G401.6 (cell line): ENCODE measurements at regions not wholly inside any gene's neighbourhood (a gene's known extent, or its start where the extent isn't known, plus 50 kb on each side); places are given as distances from the start of the nearest gene placed in this dataset.
"Not testable (repeated sequence)": the region's sequence is repeated elsewhere in the genome, so short reads cannot be mapped to it uniquely, and the experiment has no call there.

Experiments
- FAIRE-seq: peaks from 2 replicates; lab custom pipeline; 2012; peaks lifted over from hg19 to GRCh38; lab: Jason Lieb, UNC

DNA sequence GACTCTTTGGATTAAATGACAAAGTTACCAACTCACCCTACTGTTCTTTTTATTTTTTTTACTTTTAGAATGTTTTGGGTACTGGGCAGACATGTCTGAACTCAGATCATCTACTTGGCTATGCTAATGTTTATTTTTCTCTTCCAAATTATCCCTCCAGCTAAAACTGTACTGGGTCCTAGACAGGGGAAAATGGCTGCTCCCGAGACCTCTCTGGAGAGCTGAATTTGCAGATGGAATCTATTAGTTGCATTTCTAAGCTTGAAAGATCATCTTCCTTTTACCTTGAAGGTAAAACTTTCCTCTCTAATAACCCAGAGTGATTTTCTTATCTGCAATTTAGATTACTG is 197.5 kb upstream of the SEMA6A start:
- FAIRE-seq = no peak

DNA sequence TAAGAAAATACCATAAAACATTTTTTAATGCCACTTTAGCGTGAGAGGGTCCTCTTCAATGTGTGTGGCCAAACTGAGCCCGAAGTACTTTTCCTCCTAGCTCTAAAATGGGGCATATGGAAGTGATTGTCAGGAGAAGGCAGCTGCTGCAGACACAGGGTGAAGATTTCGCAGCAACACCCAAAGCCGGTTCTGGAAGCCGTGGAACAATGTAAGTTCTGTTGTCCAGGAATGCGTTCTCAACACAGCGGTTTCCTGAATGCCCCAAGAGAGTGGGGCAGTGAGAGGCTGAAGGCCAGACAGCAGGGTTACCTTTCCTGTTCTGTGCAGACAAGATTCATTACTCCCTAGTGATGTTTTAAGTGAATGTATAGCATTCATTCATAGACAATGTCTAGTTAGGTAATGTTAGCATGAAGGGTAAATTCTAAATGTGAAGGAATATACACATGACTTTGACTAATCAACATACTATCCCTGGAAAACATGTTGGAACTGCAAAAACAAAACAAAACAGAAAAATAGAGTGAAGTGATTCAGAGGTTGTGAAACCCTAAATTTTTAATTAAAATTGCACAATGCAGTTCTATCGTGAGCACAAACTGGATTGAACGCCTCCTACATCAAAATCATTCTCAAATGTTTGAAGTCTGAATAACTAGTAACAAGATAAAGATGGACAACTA is 197.0 kb upstream of the SEMA6A start:
- FAIRE-seq = no peak

DNA sequence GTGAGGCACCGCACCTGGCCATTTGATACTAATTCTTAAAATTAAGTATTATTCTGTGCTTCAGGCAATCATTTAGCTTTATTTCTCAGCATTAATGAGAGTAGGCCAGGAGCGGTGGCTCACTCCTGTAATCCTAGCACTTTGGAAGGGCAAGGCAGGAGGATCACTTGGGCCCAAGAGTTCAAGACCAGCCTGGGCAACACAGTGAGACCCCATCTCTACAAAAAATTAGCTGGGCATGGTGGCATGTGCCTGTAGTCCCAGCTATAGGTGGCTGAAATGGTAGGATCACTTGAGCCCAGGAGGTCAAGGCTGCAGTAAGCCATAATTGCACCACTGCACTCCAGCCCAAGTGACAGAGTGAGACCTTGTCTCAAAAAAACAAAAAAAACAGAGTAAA is 195.3 kb upstream of the SEMA6A start:
- not testable (repeated sequence) for FAIRE-seq

DNA sequence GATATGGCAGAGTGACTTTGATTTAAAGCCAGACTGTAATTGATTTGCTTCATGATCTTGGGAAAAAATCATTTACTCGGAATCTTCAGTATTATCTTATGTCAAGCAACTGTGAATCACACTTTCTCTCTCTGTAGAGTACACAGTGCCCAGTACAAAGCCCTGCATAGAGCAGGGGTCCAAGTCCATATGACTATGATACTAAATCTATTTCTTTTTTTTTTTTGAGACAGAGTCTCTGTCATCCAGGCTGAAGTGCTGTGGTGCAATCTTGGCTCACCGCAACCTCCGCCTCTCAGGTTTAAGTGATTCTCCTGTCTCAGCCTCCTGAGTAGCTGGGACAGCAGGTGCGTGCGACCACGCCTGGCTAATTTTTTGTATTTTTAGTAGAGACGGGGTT is 194.8 kb upstream of the SEMA6A start:
- FAIRE-seq = no peak

DNA sequence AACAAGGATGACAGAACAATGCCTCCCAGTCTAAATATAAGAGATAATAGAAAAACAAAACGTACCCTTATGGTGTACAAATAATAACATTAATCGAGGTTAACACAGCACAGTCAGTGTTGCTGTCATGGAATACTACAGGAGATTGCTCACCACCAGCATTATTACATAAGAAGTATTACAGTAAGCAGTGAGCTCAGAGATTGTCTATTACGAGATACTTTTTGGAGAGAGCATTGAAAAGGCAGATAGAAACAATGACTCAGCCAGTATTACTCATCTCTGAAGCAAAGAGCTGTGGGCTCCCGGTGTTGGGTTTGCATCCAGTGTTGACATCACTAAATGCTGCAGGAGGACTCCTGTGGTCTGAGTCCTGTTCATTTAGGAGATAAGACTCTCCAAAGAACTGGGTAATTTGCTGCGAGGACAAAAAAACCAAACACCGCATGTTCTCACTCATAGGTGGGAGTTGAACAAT is 191.9 kb upstream of the SEMA6A start:
- no peak for FAIRE-seq

DNA sequence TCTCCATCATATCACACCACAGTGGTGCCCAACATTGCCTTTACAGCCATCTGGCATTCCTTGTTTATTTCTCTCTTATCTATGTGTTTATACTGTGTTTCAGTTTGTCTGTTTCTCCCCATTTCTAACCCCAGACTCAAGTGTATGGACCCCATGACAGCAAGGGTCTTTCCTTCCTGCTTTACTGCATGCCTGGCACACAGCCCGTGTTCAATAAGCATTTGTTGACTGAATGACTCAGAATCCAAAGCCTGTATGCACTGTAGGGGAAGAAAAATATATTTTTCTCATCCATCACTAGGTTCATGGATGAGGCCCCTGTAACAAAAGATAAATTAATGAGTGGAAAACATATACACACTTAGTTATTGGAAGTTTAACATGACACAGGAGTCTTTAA is 190.8 kb upstream of the SEMA6A start:
- no peak for FAIRE-seq

DNA sequence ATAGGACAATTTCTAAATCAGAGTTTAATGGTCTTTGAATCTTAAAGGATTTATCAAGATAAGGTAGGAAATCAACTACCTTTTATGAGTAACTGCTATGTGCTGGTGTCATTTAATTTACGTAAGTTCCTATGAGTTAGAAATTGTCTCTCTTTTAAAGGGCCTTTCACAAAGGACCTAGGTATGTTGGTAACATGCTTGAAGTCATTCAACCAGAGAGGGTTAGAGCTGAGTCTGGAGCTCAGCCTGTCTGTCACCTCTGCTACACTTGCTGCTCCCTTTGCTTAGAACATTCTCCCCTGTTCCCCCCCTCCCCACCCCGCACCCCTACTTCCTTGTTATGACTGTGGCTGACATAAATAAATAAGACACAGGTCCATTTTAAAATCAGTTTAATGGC is 190.3 kb upstream of the SEMA6A start:
- no peak for FAIRE-seq

DNA sequence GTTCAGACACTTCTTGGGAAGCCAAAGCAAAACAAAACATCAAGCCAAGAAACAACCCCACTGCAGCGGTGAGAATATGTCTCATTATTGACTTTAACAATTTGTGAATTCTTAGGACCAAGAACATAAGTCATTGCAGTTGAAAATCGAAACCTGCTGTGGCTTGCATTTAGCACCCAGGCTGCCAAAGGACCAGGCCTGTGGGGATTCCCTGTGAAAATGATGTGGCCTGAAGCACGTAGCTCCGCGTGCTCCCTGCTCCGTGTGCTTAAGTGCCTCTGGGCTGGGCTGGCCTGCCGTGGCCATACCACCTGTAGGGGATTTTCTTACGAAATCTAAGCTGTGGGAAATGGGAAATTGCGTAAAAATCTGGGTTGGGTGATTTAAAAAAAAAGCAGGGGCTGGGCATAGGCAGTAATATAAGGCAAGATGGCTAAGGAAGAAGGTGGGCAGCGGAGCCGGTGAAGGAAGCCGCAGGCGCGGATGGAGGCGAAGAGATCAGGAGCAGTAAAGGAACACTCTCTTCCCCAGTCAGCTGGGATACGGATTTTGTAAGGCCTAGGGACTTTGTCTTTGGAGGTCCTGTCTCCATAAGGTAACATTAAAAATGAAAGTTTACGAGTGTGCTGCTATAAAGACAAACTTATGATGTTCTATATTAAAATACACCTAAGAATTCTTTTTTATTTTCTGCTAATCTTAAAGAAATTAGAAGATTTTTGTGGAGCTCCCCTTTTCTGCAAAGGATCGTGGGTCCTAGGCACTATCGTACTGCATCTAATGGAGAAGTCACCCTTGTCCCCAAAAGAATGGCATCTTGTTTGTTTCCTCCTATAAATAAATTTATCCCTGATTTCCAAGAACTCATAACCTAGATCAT is 189.6 kb upstream of the SEMA6A start:
- no peak for FAIRE-seq

DNA sequence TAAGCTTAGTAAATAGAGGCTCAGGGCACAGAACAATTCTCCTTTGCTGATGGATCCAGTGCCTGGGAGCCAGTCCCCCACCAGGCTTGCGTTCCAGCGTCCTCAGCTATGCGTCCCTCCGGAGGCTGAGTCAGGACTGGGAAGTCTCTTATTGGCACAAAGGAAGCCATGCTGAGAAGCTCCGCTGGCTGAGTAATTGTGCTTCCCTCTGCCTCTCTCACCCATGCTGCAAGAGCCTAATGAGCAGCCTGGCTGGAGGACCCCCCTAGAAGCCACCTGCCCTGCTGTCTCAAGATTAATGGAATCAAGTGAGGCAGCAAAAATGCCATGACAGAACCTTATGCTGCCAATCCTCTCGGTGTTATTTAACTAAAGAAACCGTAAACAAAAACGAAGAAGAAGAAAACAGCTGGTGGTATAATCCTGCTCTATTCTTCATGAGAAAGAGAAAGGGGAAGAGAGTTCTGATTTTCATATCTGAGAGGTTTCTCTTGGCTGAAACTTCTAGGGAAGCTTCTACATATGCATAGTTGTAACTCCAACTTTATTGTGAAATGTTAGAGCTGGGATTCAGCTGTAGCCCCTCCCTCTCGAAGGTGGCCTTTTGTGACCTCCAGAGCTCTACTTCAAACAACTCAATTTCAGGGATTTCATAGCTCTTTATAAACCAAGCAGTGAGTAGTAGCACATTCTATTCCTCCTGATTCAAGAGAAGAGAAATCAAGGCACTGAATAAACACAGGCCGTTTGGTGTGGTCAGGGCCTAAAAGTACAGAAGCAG is 185.4 kb upstream of the SEMA6A start:
- FAIRE-seq = no peak

DNA sequence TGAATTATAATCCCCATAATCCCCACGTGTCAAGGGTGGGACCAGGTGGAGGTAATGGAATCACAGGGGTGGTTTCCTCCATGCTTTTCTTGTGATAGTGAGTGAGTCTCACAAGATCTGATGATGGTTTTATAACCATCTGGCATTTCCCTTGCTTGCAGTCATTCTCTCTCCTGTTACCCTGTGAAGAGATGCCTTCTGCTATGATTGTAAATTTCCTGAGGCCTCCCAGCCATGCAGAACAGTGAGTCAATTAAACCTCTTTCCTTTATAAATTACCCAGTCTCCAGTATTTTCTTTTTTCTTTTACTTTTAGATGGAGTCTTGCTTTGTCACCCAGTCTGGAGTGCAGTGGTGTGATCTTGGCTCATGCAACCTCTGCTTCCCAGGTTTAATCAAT is 182.7 kb upstream of the SEMA6A start:
- no peak for FAIRE-seq

DNA sequence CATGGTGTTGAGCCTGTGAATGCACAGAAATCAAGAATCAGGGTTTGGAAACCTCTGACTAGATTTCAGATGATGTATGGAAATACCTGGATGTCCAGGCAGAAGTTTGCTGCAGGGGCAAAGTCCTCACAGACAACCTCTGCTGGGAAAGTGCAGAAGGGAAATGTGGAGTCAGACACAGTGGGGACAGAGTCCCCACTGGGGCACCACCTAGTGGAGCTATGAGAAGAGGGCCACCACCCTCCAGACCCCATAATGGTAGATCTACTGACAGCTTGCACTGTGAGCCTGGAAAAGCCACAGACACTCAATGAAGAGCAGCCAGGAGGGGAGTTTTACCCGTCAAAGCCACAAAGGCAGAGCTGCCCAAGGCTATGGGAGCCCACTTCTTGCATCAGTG is 181.9 kb upstream of the SEMA6A start:
- no peak for FAIRE-seq

DNA sequence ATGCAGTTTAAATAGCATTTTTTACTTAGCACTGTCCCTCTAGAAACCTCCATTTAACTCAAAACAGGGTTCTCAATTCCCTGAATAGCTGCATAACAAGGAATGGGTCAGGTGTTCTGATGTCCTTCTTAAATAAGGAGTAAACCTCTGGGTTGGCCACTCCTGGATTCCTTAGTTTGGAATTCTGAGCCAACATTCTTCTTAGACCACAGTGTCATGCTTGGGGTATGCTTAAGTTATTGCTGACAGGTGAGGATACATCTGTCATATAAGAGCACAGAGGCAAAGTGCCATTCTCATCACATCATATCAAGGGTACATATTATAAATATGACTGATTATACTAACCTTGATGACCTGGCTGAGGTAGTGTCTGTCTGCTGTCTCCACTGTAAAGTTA is 179.9 kb upstream of the SEMA6A start:
- FAIRE-seq = no peak

DNA sequence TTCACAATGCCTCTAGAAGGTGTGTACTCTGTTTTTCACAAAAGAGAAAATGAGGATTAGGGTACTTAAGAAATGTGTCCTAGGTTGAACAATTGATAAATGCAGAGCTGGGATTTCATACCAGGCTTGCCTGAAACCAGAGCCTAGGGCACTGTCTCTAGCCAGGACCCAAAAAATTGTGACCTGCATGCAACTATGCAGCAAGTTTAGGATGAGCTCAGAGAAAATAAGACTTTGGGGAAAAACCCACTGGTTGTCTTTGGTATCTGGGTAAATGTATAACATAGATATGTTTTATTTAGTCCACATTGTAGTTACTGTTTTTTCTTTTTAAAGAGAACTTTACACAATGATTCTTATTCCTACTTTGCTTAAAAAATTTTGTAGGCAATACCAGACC is 177.1 kb upstream of the SEMA6A start:
- FAIRE-seq = no peak

DNA sequence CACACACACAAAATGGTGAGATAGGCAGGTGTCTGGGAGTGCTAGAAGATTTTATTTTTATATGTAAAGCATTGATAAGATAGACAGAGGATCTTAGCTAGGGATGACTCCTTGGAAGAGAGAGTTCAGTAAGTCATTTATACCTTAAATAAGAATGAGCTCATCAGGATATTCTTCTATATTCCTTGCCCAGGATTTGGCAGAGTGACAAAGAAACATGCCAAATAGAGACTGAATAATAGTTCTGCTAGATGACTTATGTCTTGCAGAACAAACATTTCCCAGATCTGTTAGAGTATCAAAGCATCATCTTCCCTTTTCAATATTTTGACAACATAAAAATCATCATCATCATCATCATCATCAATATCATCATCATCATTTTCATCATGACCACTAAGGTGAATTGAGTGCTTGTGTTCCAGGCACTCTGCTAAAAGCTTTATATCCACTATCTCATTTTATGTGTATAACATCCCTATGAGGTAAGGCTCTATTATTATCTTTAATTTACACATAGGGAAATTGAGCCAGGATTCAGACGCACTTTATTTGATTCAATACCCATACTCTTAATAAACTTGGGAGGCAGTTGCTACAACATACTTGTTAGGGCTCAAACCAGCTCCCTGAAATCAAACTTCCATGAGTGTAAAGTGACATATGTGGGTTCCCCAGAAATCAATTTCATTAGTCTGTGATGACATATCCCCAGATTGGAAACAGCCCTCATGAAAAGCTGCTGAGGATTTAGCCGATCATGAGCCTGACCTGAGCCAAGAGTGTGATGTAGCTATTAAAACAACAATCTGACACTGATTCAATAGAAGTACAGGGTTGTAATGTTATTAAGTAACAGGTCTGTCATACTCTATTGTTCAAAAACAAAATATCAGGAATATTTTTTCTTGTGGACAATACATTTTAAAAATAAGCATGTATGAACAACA is 176.3 kb upstream of the SEMA6A start:
- FAIRE-seq = no peak

DNA sequence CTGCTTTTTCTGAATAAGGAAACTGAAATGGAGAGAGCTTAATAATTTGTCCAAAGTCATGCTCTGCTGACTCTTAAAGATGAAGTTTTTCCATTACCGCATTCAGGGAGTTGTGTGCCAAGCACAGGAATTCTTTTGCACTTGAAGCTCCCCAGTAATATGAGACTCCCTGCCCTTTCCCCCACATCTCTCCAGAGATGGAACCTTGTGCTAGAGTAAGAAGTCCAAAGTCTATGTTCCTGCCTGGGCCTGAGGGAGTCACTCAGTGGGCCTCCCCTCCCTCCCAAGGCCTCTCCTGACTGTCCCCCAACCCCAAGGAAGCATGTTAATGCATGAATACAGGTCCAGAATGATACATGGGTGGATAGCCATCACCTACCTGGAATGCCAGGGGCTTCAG is 173.3 kb upstream of the SEMA6A start:
- FAIRE-seq = no peak

DNA sequence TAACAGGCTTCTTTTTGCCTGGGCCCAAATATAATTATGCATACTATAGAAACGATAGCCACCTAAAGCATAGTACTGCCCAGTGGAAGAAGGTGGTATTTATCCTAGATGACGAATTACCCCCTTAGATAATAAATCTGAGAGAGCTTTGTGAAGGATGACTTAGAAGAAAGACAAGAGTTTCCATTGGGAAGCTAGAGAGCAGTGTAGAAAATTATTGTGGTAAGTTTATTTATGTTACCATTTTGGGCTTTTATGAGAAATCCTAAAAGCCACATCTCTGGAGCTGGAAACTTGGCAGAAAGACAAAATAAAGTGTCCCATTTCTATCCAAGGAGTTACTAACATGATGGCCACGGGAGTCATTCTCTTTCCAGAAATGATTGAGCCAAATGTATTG is 172.0 kb upstream of the SEMA6A start:
- no peak for FAIRE-seq

DNA sequence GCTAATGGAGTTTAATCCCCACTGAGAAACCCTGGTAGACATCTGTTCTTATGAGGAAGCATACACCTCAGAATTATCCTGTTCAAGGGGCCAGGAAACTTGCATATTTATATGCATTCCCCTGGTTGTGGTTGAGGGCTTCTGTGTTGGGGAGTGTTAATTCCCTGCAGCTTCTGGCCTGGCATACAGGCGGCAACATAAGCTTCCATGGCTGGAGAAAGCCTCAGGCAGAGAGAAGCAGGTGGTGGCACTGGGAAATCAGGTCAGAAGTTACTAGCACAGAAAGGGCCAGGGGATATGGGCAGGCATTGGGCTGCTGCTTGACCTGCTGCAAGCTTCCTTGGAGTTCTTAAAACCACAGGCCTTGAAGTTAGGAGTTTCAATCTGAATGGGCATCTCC is 166.1 kb upstream of the SEMA6A start:
- FAIRE-seq = no peak

DNA sequence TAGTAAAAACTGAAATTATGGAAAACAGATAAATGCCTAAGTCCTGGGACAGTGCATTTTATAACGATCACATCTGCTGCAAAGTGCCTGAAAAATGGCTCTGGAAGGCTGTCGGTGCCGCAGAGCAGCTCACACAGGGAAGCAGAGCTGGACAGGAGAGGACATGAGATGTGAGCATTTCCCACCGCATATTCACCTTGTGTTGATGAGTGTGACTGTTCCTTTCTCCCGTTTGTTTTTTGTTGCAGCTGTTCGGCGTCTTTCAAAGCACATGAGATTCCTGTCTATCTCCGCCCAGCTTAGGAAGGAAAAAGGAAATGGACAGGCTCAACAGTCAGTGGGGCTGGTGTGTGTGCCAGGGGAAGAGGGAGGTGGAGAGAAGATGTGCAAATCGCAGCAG is 164.9 kb upstream of the SEMA6A start:
- FAIRE-seq = no peak

DNA sequence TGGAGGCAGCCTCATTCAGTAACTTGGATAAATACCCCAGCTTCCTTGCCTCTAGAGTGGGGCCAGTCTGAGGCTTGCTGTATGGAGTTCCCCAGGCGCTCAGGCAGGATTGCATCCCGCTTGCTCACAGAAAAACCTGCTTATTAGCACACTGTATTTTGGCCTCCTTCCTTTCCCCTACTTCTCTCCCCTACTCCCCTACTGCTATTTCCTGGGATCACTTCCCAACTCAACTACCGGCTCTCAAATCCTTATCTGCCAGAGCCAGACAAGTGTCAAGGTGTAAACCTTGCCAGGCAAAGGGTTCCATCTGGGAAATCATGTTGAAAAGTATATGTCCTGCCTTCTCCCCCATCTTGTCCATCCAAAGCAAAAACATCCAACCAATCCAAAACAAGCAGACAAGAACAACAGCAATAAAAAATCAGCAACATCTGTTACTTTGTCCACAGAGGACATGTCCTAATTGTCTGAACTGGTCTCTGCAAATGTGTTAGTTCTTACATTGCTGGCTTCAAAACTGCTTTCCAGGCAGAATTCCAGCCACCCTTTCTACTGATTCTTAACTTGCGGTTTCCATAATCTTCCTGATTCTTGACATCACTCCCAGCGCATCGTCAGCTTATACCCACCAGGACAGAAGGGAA is 164.1 kb upstream of the SEMA6A start:
- FAIRE-seq = no peak

DNA sequence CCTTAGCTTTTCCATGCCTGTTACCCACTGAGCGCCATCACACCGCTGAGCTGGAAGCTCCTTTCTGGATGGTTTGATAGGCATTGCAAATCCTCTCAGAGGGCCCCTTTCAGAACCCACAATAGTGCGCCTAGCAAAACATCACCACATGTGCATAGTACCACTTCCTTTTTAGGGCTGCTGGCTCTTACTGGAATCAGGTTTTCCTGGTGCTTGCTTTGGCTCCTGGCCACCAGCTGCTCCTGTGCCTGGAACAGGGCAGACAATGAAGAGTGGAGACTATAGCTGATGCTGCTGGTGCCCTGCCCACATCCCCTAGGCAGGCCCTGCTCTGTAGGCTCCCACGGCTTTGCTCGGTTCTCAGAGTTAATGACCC is 163.6 kb upstream of the SEMA6A start:
- no peak for FAIRE-seq

DNA sequence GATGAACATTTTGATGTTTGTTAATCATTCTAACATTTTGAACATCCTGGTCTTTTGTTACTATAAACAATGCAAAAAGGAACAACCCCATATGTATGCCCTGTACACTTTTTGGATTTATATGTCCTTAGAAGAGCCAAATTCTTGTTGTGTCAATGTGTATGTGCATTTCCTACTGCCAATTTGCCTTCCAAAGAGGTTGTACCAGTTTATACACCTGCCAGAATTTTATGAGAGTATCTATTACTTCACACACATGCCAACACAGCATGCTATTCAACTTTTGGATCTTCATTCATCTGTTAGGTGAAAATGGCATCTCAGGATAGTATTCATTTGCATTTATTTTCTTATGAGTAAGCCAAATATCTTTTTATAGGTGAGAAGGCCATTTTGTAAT is 162.0 kb upstream of the SEMA6A start:
- no peak for FAIRE-seq
